ENCODE measurements at regions not wholly inside any gene's neighbourhood (a gene's known extent, or its start where the extent isn't known, plus 50 kb on each side); places are given as distances from the start of the nearest gene placed in this dataset.

DNA sequence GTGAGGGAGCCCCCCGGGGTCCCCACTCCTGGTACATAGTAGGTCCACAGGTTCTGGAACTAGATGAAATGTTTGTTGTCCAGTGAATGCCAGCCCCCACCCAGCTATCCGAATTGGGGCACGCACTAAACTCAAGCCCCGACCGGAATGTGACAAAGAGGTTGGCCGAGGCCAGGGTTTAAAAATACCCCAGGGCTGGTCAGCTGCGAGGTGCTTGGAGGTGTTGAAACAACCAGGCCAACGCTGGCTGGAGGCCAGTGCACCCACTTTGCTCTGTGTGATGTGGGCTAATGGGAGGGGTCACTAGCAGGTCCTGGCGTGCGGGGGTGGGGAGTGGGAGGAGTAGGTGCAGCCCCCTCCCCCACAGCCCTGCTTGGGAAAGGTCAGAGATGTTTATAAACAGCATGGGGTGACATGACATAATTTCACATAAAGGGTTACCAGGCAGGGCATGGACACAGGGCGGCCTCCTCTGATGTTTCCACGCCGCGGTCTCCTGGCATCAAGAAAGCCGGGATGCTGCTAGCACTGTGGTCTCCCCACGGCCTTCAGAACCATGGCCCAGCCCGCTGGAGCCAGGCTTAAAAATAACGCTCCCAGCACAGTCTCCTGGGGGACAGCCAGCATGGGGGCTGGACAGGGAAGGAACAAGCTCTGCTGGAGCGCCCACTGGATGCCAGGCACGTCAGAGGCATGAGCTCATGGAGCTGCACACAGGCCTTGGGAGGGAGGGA, 111.2 kb upstream of the PTPN1 start:
- FAIRE-seq: no peak
- no peak for DNase-seq (ENCODE audit: insufficient read length, low spot score)

GRCh38 chr20:50399555-50399916, 110.6 kb upstream of the PTPN1 start:
- FAIRE-seq (no peak), DNase-seq (ENCODE audit: insufficient read length, low spot score) (no peak)

DNA sequence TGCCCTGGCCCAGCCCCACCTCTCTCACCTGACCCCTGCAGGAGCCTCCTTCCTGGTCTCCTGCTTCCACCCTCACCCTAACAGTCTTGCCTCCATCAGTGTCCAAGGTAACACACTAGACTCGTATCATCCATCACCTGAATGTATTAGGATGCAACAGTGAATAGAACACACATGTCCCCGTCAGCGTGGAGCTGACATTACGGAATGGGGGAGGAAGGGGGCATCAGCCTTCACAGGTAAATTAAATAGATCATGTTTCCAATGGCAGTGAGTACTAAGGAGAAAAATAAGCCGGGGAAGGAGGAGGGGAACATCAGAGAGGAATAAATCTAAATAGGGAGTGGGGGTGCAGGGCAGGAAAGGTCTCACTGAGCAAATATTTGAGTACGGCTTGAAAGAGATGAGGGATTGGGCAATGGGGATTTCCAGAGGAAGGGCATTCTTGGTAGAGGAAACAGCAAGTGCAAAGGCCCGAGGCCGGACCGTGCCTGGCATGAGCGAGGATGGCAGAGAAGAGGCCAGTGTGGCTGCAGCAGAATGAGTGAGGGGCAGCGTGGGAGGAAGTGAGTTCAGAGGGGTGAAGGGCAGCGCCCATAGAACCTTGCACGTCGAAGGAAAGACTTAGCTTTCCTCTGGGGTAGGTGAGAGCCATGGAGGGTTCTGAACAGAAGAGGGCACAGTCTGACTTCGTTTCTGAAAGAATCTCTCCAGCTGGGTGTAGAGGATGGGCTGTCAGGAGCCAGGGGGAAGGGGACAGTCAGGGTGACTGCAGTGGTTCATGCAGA, 110.1 kb upstream of the PTPN1 start:
- DNase-seq (ENCODE audit: insufficient read length, low spot score): no peak
- FAIRE-seq: peak; percentile 79

- FAIRE-seq: no peak
- no peak for DNase-seq (ENCODE audit: insufficient read length, low spot score)
Observed at GRCh38 chr20:50400705-50401586, 109.2 kb upstream of the PTPN1 start.

DNA sequence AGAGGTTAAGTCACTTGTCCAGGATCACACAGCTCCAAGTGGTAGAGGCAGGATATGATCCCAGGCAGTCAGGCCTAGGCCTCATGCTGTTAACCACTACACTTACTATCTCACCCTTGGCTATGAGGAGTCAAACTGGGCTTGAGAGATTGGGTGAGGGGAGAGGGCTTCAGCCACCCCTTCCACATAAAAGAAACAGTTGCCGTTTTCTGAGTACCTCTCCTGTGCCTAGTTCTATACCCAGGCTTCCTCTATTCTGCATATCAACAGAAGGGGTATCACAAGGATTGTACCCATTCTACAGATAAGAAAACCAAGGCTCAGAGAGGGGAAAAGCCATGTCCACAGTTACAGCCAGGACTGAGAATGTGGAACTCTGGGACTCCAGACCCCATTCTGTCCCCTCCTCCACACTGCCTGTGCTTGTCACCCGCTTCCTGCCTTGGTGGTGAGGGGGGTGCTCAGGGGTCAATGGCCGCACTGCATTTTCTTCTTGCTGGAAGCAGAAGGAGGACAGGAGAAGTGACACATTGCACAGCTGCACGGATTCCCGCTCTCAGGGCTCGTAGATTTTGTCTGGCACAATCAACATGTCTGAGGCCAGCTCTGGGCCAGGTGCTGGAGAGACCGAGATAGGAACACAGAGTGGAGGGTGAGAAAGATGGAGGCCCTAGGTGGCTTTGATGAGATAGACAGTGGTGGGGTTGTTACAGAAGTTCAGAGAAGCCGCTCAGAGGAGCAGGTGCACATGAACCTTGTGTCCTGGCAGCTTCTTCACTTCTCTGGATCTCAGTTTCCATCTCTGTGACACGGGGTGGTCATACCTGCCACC, 108.4 kb upstream of the PTPN1 start:
- FAIRE-seq: no peak
- DNase-seq (ENCODE audit: insufficient read length, low spot score): no peak

DNA sequence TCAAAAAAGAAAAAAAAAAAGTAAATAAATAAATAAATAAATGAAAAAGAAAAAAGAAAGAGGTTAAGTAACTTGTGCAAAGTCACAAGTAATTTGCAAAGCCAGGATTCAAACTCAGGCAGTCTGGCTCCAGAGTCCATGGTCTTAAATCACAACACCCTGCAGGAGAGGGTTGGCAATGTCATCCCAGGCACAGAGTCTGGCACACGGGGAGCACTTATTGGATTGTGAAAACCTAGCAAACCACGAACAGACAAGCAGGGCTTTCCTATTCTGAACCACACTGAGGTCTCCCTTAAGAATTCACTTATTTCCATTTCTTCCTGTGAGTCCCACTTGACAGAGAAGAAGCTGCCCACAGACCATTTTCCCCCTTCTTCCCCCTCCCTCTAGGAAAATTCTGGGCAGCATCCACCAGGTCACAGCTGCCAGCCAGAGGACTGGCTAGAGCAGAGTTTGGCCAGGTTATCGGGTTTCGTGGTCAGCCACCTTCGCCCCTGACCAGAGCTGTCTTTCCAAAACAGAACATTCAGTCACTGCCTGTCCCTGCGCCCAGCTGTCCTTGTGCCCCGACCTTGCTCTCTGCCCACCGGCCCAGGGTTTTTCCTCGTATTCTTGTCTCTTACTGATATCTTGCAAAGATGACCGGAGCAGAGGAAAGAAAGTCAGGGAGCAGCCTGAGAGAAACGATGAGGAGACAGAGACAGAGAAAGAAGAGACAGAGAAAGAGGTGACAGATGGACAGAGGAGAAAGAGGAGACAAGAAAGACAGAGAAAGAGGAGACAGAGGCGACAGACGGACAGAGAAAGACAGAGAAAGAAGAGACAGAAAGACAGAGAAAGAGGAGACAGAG, 106.4 kb upstream of the PTPN1 start:
- DNase-seq (ENCODE audit: insufficient read length, low spot score): no peak
- FAIRE-seq: no peak

DNA sequence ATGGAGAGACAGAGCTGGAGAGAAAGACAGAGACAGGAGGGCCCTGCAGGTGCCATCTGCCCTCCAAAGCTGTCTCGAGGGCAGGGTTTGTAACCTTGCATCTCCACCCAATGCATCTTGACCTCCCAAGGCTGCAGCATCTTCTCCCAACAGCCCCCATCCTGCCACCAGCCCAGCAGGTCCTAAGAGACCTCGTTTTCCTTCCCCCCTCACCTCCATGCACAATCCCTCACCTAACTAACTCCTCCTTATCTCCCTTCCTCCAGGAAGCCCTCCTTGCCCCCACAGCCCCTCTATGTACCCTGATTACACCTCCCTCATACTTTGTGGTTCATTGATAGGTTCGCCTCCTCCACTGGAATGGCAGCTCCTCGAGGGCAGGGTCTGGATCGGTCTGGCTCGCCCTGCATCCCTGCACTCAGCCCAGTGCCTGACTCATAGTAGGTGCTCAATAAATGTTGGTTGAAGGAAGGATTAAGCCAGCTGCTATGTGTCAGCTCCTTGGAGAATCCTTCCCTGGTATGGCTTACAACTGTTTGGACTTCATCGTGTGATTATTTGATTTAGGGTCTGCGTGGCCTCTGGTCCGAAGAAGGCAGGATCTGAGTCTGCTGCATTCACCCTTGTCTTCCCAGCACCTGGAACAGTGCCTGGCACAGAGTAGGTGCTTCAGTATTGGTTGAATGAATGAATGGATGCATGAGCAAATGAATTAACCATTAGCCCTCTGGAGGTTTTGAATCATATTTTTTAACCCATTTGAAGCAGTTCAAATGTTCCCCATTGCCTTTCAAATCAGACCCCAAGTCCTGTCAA, 105.6 kb upstream of the PTPN1 start:
- FAIRE-seq (peak; percentile 33), DNase-seq (ENCODE audit: insufficient read length, low spot score) (no peak)

DNA sequence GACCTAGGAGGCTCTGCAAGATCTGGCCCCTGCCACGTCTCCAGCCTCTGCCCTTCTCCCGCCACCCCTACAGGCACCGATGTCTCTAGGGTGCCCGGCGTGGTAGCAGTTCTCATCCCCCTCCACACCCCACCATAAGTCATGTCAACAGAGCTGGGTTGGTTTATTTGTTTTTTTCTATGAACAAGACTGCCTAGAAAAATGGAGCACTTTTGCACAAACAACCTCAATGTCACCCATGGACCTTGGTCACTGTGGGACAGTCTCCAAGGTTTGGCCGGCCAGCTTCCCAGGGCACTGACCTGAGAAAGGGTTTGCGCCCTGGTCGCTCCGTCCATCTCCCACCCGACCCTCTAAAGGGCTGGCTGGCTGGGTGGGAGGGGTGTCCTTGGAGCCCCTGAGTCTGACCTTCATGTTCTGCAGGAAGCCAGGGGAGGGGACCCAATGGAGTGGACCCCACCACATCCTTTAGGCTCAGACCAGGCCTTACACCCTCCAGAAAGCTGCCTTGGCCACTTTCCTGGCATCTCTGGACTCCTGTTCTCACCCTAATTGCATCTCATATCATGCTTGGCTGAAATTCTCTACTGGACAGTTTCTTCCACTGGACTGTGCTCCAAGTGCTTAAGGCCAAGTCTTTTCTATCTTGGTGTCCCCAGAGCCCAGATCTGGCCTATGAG, 104.8 kb upstream of the PTPN1 start:
- no peak for FAIRE-seq
- DNase-seq (ENCODE audit: insufficient read length, low spot score): no peak

GRCh38 chr20:50405915-50406609, 104.1 kb upstream of the PTPN1 start:
- FAIRE-seq (no peak), DNase-seq (ENCODE audit: insufficient read length, low spot score) (no peak)

DNA sequence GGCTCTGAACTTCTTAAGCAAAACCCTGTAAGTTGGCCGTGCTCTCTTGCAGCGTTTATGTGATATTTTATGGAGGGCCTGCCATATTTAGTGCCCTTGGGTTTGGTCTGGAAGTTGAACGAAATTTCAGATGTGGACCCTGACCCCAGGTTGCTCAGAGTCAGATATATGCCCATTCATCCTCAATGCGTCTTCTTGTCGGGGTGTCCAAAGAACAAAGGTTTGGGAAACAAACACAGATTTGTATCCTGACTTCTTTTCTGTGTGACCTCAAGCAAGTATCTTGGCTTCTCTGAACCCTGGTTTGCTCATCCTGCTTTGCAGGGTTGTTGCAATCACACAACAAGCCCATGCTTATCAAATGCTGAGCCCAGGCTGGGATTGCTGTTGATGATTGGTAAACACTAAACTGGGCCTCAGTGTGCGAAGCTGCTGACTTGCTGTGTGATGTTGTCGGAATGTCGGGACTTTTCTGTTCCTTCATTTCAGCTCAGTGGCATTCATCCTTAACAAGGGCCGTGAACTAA, 103.5 kb upstream of the PTPN1 start:
- no peak for FAIRE-seq
- no peak for DNase-seq (ENCODE audit: insufficient read length, low spot score)

- no peak for DNase-seq (ENCODE audit: insufficient read length, low spot score)
- no peak for FAIRE-seq
Observed at GRCh38 chr20:50408526-50409364, 101.4 kb upstream of the PTPN1 start.

DNA sequence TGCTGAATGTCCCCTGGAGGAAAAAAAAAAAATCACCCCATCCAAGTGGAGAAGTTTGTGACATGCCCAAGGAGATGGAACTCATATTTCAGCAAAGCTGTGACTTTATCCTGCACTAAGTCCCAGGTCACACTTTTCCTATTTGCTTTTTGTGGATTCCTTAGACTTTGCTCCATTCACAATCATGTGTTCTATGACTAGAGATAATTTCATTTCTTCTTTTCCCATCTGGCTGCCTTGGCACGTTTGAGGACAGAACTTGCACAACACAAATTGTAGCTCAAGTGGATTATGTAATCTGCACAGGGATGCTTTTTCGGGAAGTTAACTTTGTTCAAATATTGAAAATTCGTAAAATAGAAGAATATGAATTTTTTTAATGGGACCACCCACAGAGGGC, 100.7 kb upstream of the PTPN1 start:
- FAIRE-seq: no peak

GRCh38 chr20:50410343-50410742, 99.8 kb upstream of the PTPN1 start:
- DNase-seq (ENCODE audit: insufficient read length, low spot score): no peak

More for the DNA sequence above, 100.7 kb upstream of the PTPN1 start:
- no peak for DNase-seq (ENCODE audit: insufficient read length, low spot score)

DNA sequence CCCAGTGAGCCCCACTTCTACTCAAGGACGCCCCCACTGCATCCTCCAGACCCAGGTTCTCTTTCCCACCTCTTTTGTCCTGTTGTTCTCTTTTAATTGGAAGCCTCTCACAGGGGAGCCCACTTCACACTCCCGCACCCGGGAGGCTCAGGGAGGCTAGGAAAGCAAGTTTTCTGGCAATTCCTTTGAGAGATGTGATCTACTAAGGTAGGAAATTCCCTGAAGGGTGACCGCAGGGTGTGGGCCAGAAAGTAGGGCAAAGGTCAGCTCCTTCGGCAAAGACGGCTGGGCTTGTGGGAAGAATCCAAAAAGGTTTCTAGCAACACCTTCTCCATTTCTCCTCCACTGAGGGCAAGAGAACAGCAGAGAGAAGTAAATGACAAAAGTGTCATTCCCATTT, 98.1 kb upstream of the PTPN1 start:
- DNase-seq (ENCODE audit: insufficient read length, low spot score): no peak
- FAIRE-seq: no peak

More at GRCh38 chr20:50410343-50410742, 99.8 kb upstream of the PTPN1 start:
- FAIRE-seq: no peak

GRCh38 chr20:50412499-50412898, 97.7 kb upstream of the PTPN1 start:
- peak; percentile 46 for FAIRE-seq
- DNase-seq (ENCODE audit: insufficient read length, low spot score): no peak

- FAIRE-seq (no peak), DNase-seq (ENCODE audit: insufficient read length, low spot score) (no peak)
Observed at GRCh38 chr20:50413088-50413500, 97.1 kb upstream of the PTPN1 start.
